ENCODE measurements at regions not wholly inside any gene's neighbourhood (a gene's known extent, or its start where the extent isn't known, plus 50 kb on each side); places are given as distances from the start of the nearest gene placed in this dataset.

- H3K36me3 ChIP-seq: no peaks in the 10 kb centered on the region
- H3K4me2 ChIP-seq: peak overlapping the region in 8 of 11 experiments; percentile 6 to 100 (median 98); a peak in 8 of 22 replicates
Measured at GRCh38 chr22:48579928-48580309, 1247.8 kb downstream of the BRD1 start.

GRCh38 chr22:48579043-48579927 is 1248.4 kb downstream of the BRD1 start:
- Histone ChIP-seq H3K9ac (peak overlapping the region in 4 of 11 experiments; percentile 34 to 83 (median 81); a peak in 4 of 22 replicates), H3K4me2 (peak overlapping the region in 8 of 11 experiments; percentile 92 to 100 (median 98); a peak in 15 of 22 replicates), H3K4me3 (peak overlapping the region in 1 of 10 experiments; percentile 71; a peak in 2 of 20 replicates), H3K27ac (no peak overlapping the region), H4K20me1 (peaks cover 0 to 74% (median 59%) of the 10 kb centered on the region in 11 experiments; a peak in 18 of 22 replicates), H3K9me3 (replicated peaks in 1 of 11) (peaks cover 0 to 4% (median 0%) of the 10 kb centered on the region in 11 experiments; a peak in 2 of 22 replicates), H3K36me3 (no peaks in the 10 kb centered on the region), H3K4me1 (peaks cover 10 to 65% (median 56%) of the 10 kb centered on the region in 10 experiments; a peak in 19 of 20 replicates), H3K27me3 (peaks cover 89 to 100% (median 92%) of the 10 kb centered on the region in 11 experiments)
- TF ChIP-seq Cebpa-rat (IDR thresholded peaks at IDR 0.05): no peak

More at GRCh38 chr22:48579928-48580309, 1247.8 kb downstream of the BRD1 start:
- H3K9ac ChIP-seq: no peak overlapping the region
- peaks cover 0 to 8% (median 0%) of the 10 kb centered on the region in 11 experiments; a peak in 3 of 22 replicates for H3K9me3 ChIP-seq (replicated peaks in 1 of 11)
- TF ChIP-seq Cebpa-rat (IDR thresholded peaks at IDR 0.05): no peak
- H3K4me1 ChIP-seq: peaks cover 10 to 61% (median 52%) of the 10 kb centered on the region in 10 experiments; a peak in 19 of 20 replicates
- H3K27me3 ChIP-seq: peaks cover 82 to 93% (median 86%) of the 10 kb centered on the region in 11 experiments
- H3K4me3 ChIP-seq: no peak overlapping the region; a peak in 1 of 20 replicates
- H4K20me1 ChIP-seq: peaks cover 0 to 68% (median 59%) of the 10 kb centered on the region in 11 experiments; a peak in 18 of 22 replicates
- no peak overlapping the region for H3K27ac ChIP-seq

- Histone ChIP-seq H4K20me1 (peaks cover 0 to 77% (median 59%) of the 10 kb centered on the region in 11 experiments; a peak in 18 of 22 replicates), H3K27ac (peak overlapping the region in 2 of 11 experiments; percentile 77 to 82; a peak in 2 of 22 replicates), H3K36me3 (no peaks in the 10 kb centered on the region), H3K27me3 (peaks cover 90 to 100% (median 98%) of the 10 kb centered on the region in 11 experiments), H3K4me3 (peak overlapping the region in 7 of 10 experiments; percentile 62 to 75 (median 66); a peak in 9 of 20 replicates), H3K4me2 (peak overlapping the region in 10 of 11 experiments; percentile 92 to 100 (median 98); a peak in 19 of 22 replicates), H3K9ac (peak overlapping the region in 4 of 11 experiments; percentile 69 to 83 (median 81); a peak in 7 of 22 replicates), H3K4me1 (peaks cover 10 to 65% (median 56%) of the 10 kb centered on the region in 10 experiments; a peak in 19 of 20 replicates), H3K9me3 (replicated peaks in 1 of 11) (no peaks in the 10 kb centered on the region; a peak in 2 of 22 replicates)
- no peak for TF ChIP-seq Cebpa-rat (IDR thresholded peaks at IDR 0.05)
Measured at GRCh38 chr22:48578138-48579042, 1249.3 kb downstream of the BRD1 start.

GRCh38 chr22:48577691-48578090 is 1250.0 kb downstream of the BRD1 start:
- no peak for TF ChIP-seq Cebpa-rat (IDR thresholded peaks at IDR 0.05)
- peak overlapping the region in 8 of 10 experiments; percentile 62 to 75 (median 66); a peak in 15 of 20 replicates for H3K4me3 ChIP-seq
- H3K9me3 ChIP-seq (replicated peaks in 1 of 11): peaks cover 0 to 4% (median 0%) of the 10 kb centered on the region in 11 experiments; a peak in 3 of 22 replicates
- peak overlapping the region in 5 of 11 experiments; percentile 51 to 83 (median 79); a peak in 7 of 22 replicates for H3K9ac ChIP-seq
- peaks cover 83 to 100% (median 96%) of the 10 kb centered on the region in 11 experiments for H3K27me3 ChIP-seq
- no peaks in the 10 kb centered on the region for H3K36me3 ChIP-seq
- peaks cover 10 to 65% (median 56%) of the 10 kb centered on the region in 10 experiments; a peak in 19 of 20 replicates for H3K4me1 ChIP-seq
- H3K27ac ChIP-seq: peak overlapping the region in 3 of 11 experiments; percentile 37 to 82 (median 77); a peak in 3 of 22 replicates
- peaks cover 0 to 70% (median 59%) of the 10 kb centered on the region in 11 experiments; a peak in 18 of 22 replicates for H4K20me1 ChIP-seq
- H3K4me2 ChIP-seq: peak overlapping the region; percentile 92 to 100 (median 99); a peak in 21 of 22 replicates

GRCh38 chr22:48577014-48577690 is 1250.5 kb downstream of the BRD1 start:
- H3K4me2 ChIP-seq: peak overlapping the region; percentile 92 to 100 (median 99)
- peak overlapping the region in 4 of 11 experiments; percentile 25 to 82 (median 71); a peak in 3 of 22 replicates for H3K27ac ChIP-seq
- TF ChIP-seq Cebpa-rat (IDR thresholded peaks at IDR 0.05): no peak
- peak overlapping the region in 7 of 11 experiments; percentile 51 to 83 (median 69); a peak in 10 of 22 replicates for H3K9ac ChIP-seq
- H4K20me1 ChIP-seq: peaks cover 0 to 66% (median 54%) of the 10 kb centered on the region in 11 experiments; a peak in 18 of 22 replicates
- peak overlapping the region; percentile 57 to 75 (median 66) for H3K4me3 ChIP-seq
- H3K36me3 ChIP-seq: no peaks in the 10 kb centered on the region
- H3K9me3 ChIP-seq (replicated peaks in 1 of 11): peaks cover 2 to 9% (median 4%) of the 10 kb centered on the region in 11 experiments; a peak in 21 of 22 replicates
- peaks cover 10 to 65% (median 56%) of the 10 kb centered on the region in 10 experiments; a peak in 19 of 20 replicates for H3K4me1 ChIP-seq
- peaks cover 78 to 94% (median 91%) of the 10 kb centered on the region in 11 experiments for H3K27me3 ChIP-seq

GRCh38 chr22:48576333-48577013 is 1251.2 kb downstream of the BRD1 start:
- H3K4me1 ChIP-seq: peaks cover 10 to 58% (median 53%) of the 10 kb centered on the region in 10 experiments; a peak in 19 of 20 replicates
- H3K9ac ChIP-seq: peak overlapping the region in 9 of 11 experiments; percentile 33 to 83 (median 63); a peak in 14 of 22 replicates
- H4K20me1 ChIP-seq: peaks cover 0 to 60% (median 47%) of the 10 kb centered on the region in 11 experiments; a peak in 18 of 22 replicates
- TF ChIP-seq Cebpa-rat (IDR thresholded peaks at IDR 0.05): no peak
- H3K27ac ChIP-seq: peak overlapping the region in 7 of 11 experiments; percentile 10 to 82 (median 52); a peak in 7 of 22 replicates
- peaks cover 71 to 88% (median 84%) of the 10 kb centered on the region in 11 experiments for H3K27me3 ChIP-seq
- H3K4me3 ChIP-seq: peak overlapping the region; percentile 57 to 75 (median 66)
- H3K4me2 ChIP-seq: peak overlapping the region; percentile 92 to 100 (median 99)
- peaks cover 9 to 16% (median 11%) of the 10 kb centered on the region in 11 experiments for H3K9me3 ChIP-seq (replicated peaks in 1 of 11)
- H3K36me3 ChIP-seq: no peaks in the 10 kb centered on the region
